Activated effector memory CD4-positive, alpha-beta T cell treated with Interleukin-2 at 50 U/mL for 16 hours (primary cell): ENCODE measurements at regions not wholly inside any gene's neighbourhood (a gene's known extent, or its start where the extent isn't known, plus 50 kb on each side); places are given as distances from the start of the nearest gene placed in this dataset.
"Not testable (repeated sequence)": the region's sequence is repeated elsewhere in the genome, so short reads cannot be mapped to it uniquely, and the experiment has no call there.

Source experiments
- DNase-seq: peaks from one replicate; pipeline ENCODE4 v3.0.0-alpha.2; 2020

GRCh38 chr12:46546634-46547273 is 174.2 kb upstream of the SLC38A2 start:
- no peak for DNase-seq

DNA sequence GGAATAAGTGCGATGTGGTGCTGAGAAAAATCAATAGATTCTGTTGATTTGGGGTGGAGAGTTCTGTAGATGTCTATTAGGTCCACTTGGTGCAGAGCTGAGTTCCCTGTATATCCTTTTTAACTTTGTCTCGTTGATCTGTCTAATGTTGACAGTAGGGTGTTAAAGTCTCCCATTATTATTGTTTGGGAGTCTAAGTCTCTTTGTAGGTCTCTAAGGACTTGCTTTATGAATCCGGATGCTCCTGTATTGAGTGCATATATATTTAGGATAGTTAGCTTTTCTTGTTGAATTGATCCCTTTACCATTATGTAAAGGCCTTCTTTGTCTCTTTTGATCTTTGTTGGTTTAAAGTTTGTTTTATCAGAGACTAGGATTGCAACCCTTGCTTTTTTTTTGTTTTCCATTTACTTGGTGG is 170.8 kb upstream of the SLC38A2 start:
- not testable (repeated sequence) for DNase-seq

- DNase-seq = no peak
Observed at GRCh38 chr12:46538976-46539375, 166.4 kb upstream of the SLC38A2 start.

DNA sequence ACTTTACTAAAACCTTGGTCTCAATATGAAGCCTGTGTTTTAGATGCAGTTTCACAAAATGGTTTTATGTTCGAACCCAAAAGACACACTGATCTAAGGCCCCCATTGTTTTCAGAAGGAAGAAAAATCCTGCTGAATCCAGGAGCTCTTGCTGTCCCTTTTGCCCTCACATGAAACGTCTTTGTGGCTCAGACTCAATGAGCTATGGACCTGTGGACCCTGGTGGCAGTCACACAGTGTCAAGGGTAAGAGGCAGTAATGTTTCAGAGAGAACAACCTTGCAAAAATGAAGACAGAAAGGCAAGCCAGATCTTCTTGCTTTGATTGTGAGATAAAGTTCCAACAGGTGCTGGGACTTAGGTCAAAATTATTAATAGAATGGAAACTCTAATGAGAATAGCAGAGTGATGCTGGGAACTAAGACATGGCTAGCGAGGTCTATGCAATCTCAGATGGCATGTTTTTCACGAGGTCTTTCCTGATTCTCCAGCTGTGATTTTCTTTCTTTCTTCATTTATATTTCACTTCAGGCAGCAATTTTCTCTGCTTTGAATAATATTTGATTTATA is 164.9 kb upstream of the SLC38A2 start:
- DNase-seq = no peak

DNA sequence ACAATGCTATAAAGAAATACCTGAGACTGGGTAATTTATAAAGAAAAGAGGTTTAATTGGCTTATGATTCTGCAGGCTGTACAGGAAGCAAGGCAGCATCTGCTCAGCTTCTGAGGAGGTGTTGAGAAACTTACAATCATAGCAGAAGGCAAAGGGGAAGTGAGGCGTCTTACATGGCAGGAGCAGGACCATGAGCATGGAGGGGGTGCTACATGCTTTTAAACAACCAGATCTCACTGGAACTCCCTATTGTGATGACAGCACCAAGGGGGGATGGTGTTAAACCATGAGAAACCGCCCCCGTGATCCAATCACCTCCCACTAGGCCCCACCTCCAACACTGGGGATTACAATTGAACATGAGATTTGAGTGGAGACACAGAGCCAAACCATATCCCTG is 163.7 kb upstream of the SLC38A2 start:
- DNase-seq = not testable (repeated sequence)

- no peak for DNase-seq
Observed at GRCh38 chr12:46535907-46536306, 163.3 kb upstream of the SLC38A2 start.

DNA sequence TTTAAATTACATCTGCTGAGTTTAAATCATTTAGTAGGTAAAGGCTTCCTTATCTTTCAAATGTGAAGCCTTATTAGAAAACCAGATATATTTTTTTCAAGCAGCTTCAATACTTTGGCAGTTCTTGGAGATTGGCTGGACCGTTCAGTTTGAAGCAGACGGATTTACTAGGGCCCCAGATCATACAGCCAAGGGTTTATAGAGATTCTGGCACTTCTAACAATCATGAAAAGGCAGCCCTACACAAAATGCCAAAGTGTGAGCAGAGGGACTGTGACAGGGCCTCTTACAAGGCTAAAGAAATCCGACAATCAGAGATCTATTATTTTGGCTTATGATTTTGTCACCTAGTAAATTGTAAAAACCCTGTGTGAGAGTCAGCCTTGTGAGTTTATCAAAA is 162.8 kb upstream of the SLC38A2 start:
- DNase-seq = no peak

DNA sequence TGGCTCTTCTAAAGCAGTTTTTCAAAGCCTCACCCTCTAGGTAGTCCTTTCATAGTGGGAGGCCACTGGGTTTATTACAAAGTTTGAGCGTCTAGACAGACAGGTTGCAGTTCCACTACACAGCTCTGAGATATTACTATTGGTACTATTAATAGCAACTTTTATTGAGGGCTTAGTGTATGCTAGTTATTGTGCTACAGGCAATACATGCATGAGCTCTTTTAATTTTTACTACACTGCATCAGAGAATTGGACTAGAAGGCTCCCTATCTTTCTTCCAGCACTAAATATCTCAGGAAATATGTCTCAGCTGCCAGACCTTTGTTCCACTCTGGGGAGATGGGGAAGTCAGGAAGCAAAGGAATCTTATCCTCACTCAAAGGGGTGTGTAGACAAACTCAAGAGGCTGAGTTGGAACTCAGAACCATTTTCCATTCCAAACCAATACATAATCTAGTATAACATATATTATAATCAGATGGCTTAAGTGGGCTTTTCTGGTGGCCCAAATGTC is 161.8 kb upstream of the SLC38A2 start:
- no peak for DNase-seq

DNA sequence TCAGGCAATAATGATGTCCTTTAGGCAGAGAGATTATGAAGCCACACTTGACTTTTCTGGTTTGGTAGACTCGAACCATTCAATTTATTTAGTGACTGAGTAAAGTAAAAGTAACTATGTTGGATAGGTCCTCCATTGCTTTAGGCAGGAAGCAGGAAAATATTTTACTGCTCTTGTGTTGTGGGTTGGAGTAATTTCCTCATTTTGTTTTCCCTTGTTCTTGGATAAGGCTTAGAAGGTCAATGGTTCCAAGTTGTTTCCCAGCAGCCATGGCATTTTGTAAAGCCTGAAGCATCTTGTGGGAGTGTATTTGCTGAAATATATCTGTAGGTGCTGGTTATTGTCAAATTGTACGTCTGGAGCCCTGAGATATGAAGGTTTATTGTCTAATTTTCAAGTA is 161.2 kb upstream of the SLC38A2 start:
- DNase-seq = no peak

- no peak for DNase-seq
Observed at GRCh38 chr12:46531804-46532203, 159.2 kb upstream of the SLC38A2 start.

GRCh38 chr12:46531059-46531785 is 158.6 kb upstream of the SLC38A2 start:
- DNase-seq = no peak

DNA sequence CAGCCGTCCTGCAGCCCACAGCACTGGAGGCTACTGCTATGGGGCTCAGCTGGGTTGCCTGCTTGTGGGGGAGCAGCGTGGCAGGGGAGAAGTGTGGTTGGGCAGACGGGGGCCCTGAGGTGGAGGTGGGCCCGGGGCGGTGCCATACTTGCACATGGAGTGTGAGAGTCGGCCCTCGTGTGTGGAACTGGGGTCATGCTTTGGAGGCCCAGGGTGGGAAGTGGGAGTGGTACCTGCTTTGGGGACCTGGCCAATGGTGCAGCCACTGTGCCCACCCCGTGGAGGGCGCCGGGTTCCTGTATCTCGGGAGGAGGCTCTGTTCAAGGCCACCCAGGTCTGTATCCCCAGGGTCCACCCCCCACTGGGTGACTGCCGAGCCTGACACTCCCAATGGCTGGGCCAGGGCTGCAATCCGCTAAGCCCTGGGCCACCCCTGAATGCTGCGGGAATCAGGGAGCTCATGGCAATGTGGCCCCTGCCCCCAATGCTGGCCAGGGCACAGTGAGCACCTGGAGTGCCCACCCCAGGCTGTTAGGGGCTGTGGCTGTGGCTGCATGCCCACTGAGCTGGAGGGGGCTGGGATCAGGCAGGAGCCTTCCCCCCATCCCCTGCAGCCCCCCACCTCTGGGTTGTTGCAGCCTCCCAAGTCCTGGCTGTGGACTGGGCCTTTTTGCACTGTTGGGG is 157.9 kb upstream of the SLC38A2 start:
- DNase-seq = no peak

DNA sequence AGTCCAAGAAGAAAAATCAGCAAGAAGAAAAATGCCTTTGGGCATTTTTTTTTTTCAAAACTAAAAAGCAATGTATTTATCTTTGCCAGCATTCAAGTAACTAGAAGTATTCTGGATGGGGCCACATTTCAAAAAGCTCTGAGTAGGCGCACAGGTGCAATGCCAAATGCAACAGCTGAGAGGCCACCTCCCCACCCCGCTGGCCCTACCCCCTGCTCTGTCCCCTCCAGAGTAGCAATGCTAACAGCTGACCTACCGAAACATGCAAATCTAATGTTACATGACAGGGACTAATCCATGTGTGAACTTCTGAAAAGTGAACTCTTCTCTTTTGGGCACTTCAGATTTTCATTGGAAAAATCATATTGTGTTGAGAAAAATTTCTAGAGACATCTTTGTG is 153.7 kb upstream of the SLC38A2 start:
- no peak for DNase-seq

DNA sequence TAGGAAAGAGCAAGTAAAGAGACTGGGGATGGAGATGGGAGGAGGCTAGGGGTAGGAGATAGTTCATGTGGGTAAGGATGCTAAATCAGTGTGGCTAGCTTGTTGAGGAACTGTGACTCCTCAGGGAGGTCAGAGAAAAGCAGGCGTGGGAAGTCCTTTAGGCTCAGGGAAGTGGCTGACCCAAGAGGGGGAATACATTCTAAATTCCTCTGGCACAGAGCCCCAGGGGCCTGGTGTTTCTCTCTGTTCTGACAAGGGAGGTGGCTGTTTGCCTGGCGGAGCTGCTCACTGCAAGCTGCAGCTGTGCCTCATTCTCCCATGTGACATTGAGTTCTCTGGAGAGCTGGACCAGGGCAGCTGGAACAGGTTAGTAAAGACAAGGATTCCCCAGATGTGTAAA is 152.2 kb upstream of the SLC38A2 start:
- no peak for DNase-seq

DNA sequence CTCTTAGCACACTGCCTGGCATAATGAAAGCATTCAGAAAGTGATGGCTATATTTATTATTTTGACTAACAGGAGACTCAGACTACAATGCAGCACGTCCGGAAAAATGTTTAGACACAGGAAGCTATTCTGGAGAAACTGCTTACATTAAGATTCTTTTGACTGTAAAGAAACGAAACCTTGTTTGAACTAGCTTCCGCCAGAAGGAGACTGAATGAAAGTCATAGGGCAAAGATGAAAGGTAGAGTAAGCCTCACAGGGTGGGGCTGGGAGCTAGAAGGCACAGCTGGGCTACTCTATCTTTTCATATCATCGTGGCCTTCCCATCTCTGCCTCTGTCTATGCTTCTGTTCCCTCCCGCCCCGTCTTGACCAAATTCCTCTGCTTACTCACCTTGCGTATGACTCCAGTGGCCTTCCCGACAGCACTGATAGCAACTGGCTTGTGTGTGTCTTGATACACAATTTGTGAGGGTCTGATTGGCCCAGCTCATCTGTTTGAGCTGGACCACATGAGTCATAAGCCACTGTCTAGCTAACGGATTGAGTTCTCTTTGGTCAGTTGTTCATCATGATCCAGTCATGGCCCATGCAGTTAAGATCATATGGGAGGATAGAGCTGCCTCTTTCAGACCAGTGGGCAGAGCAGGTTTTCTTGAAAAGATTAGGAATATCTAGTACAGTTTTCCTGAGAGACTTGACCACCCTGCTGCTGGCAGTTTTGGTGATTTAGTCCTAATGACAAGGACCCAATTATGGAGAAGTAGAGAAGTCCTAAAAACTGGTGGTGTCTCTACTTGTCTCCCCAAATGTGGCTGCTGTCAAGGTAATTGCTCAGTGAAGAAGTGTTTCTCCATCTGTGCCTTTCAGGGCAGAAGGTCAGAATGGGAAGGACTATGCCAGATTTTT is 151.5 kb upstream of the SLC38A2 start:
- DNase-seq = peak; percentile 16

GRCh38 chr12:46523446-46523845 is 150.9 kb upstream of the SLC38A2 start:
- DNase-seq = no peak

GRCh38 chr12:46522071-46522470 is 149.5 kb upstream of the SLC38A2 start:
- DNase-seq = no peak

DNA sequence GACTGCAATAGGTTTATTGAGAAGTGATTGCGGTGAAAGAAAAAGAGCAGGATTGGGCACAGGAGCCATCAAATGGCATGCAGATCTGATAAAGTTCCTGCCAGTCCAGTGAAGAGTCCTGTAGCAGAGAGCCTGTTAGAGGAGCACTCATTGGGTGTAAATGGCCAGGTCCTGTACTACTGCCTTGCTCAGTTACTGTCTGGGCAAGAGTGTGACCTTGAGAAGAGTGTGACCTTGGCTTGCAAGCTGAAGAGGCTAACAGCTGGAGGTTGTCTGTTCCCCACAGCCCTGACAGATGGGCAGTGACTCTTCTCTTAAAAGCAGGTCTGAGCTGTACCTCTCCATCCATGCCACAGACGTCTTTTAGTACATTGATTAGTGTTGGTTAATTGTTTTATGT is 148.6 kb upstream of the SLC38A2 start:
- no peak for DNase-seq

GRCh38 chr12:46519407-46519806 is 146.8 kb upstream of the SLC38A2 start:
- DNase-seq = no peak

- no peak for DNase-seq
Observed at GRCh38 chr12:46518729-46519128, 146.2 kb upstream of the SLC38A2 start.

DNA sequence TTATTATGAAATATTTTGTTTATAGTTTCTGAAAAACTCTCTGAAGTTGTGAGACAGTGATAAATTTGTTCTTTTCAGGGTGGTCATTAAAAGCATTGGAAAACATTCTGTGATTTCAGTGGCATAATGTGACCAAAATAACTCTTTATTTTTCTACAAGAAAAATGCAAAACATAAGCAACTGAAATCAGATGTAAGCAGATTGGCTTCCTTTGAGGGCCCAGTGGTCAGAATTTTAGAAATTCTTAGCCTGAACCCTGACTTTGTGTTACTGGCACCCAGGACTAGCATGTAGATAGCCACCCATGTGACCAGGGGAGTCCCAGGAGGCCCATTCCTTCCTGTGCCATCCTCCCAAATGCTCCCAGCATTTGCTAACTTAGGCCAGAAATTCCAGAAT is 145.6 kb upstream of the SLC38A2 start:
- no peak for DNase-seq

DNA sequence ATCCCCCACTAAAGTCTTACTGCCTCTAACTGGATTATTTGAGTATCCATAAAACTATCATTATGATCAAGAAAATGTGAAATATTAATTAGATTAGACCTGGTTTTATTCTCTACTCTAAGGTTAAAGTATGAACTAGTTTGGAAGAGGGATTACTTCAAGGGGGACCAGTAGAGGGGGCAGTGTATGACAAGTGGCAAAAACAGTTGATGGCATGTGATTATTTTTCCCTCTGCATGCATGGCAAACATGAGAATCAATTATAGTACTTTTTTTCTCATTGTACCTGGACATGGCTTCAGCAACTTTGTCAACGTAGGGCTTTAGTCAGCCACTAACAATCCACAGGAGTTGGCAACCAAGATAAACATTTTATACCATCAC is 145.0 kb upstream of the SLC38A2 start:
- DNase-seq = no peak
